ENCODE measurements at regions not wholly inside any gene's neighbourhood (a gene's known extent, or its start where the extent isn't known, plus 50 kb on each side); places are given as distances from the start of the nearest gene placed in this dataset.

DNA sequence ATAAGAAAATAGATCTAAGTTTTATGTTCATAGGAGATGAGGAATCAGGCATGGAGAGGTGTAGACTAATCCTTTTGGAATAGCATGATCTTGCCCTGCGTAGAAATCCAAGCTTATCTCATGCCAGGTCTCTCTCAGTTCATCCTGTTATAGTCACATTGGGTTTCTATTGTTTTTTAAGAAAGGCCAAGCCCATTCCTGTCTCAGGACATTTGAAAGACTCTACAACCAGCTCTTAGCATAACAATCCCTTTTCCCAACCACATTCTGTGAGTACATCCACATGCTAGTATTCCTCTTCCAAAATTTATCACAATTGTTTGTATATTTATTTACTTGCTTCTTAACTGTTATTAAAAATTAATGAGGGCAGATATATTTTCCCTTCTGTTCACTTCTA, 130.3 kb downstream of the MMUT start:
- no peak overlapping the region for H2BK15ac ChIP-seq (ENCODE audit: low read depth, poor library complexity, severe bottlenecking)
- no peak overlapping the region for H3K4ac ChIP-seq (ENCODE audit: low read depth in 1 of 2, low read length in 2 of 2)
- no peak overlapping the region for H3K18ac ChIP-seq (ENCODE audit: low read depth in 1 of 2, low read length in 2 of 2)
- no peak overlapping the region for H2AK5ac ChIP-seq (ENCODE audit: low read length, severe bottlenecking)
- H3K36me3 ChIP-seq (ENCODE audit: control insufficient read depth in 1 of 2, insufficient read depth in 2 of 2, low read depth in 1 of 2, low read length in 2 of 2): no peaks in the 10 kb centered on the region
- no peak overlapping the region for H3K23ac ChIP-seq (ENCODE audit: low read length in 2 of 2)
- H3K79me1 ChIP-seq (replicated peaks; ENCODE audit: low read length, poor library complexity, severe bottlenecking): no peaks in the 10 kb centered on the region
- no peak overlapping the region for H4K8ac ChIP-seq (ENCODE audit: low read length)
- H3K4me3 ChIP-seq (ENCODE audit: insufficient read depth in 1 of 2, low read depth in 1 of 2, low read length in 2 of 2): no peak overlapping the region
- H3K27ac ChIP-seq (ENCODE audit: low read length, poor library complexity, severe bottlenecking): no peak overlapping the region
- no peak overlapping the region for H2BK120ac ChIP-seq (ENCODE audit: low read depth, low read length)
- no peak overlapping the region for H3K14ac ChIP-seq (ENCODE audit: low read length in 2 of 2)
- H3K9me3 ChIP-seq (ENCODE audit: control insufficient read depth, low read length): no peaks in the 10 kb centered on the region
- no peak overlapping the region for H2AFZ ChIP-seq (ENCODE audit: low read depth, low read length)
- no peaks in the 10 kb centered on the region for H3K27me3 ChIP-seq (ENCODE audit: control insufficient read depth in 1 of 2, insufficient read depth in 1 of 2, low read length in 2 of 2)
- DNase-seq: no peak
- no peak overlapping the region for H2BK12ac ChIP-seq (ENCODE audit: low read length in 2 of 2)
- WGBS: 80% methylated on average over 1 of the region's 1 CpG
- no peak overlapping the region for H2BK5ac ChIP-seq (ENCODE audit: low read depth, low read length, poor library complexity, severe bottlenecking)
- H3K4me2 ChIP-seq (ENCODE audit: low read length, poor library complexity, severe bottlenecking): no peak overlapping the region
- no peaks in the 10 kb centered on the region for H3K4me1 ChIP-seq (ENCODE audit: control insufficient read depth, insufficient read depth, low read depth, low read length)
- H4K91ac ChIP-seq (ENCODE audit: low read length): no peak overlapping the region
- H3K9ac ChIP-seq (ENCODE audit: low read length): no peak overlapping the region

DNA sequence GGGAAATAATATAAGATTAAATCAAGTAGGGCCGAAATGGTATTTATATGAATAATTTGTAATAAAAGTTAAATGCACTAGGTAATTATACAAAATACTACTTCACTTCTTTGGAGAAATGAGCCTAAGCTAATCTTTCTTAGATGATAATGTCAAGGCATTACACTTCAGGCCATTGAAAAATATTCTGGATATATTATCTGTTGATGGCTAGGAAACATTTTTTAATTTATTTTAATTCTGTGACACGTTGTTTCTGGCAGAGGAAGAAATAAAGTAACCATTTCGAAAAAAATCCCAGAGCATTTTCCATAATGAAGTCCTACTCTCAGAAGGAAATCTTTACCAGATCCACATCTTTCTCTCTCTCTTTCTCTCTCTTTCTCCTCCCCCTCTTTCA, 133.9 kb downstream of the MMUT start:
- Histone ChIP-seq H3K27me3 (ENCODE audit: control insufficient read depth in 1 of 2, insufficient read depth in 1 of 2, low read length in 2 of 2) (no peaks in the 10 kb centered on the region), H2AFZ (ENCODE audit: low read depth, low read length) (no peak overlapping the region), H3K23ac (ENCODE audit: low read length in 2 of 2) (no peak overlapping the region), H3K4ac (ENCODE audit: low read depth in 1 of 2, low read length in 2 of 2) (no peak overlapping the region), H3K79me1 (replicated peaks; ENCODE audit: low read length, poor library complexity, severe bottlenecking) (no peaks in the 10 kb centered on the region), H3K9me3 (ENCODE audit: control insufficient read depth, low read length) (no peaks in the 10 kb centered on the region), H3K4me3 (ENCODE audit: insufficient read depth in 1 of 2, low read depth in 1 of 2, low read length in 2 of 2) (no peak overlapping the region), H3K27ac (ENCODE audit: low read length, poor library complexity, severe bottlenecking) (no peak overlapping the region), H2BK12ac (ENCODE audit: low read length in 2 of 2) (no peak overlapping the region), H3K18ac (ENCODE audit: low read depth in 1 of 2, low read length in 2 of 2) (no peak overlapping the region), H3K36me3 (ENCODE audit: control insufficient read depth in 1 of 2, insufficient read depth in 2 of 2, low read depth in 1 of 2, low read length in 2 of 2) (no peaks in the 10 kb centered on the region), H2BK15ac (ENCODE audit: low read depth, poor library complexity, severe bottlenecking) (no peak overlapping the region), H3K9ac (ENCODE audit: low read length) (no peak overlapping the region), H3K4me1 (ENCODE audit: control insufficient read depth, insufficient read depth, low read depth, low read length) (no peaks in the 10 kb centered on the region), H2BK120ac (ENCODE audit: low read depth, low read length) (no peak overlapping the region), H4K91ac (ENCODE audit: low read length) (no peak overlapping the region), H3K4me2 (ENCODE audit: low read length, poor library complexity, severe bottlenecking) (no peak overlapping the region), H4K8ac (ENCODE audit: low read length) (no peak overlapping the region), H2BK5ac (ENCODE audit: low read depth, low read length, poor library complexity, severe bottlenecking) (no peak overlapping the region), H2AK5ac (ENCODE audit: low read length, severe bottlenecking) (no peak overlapping the region), H3K14ac (ENCODE audit: low read length in 2 of 2) (no peak overlapping the region)
- WGBS: 94% methylated on average over 2 of the region's 3 CpGs
- DNase-seq: no peak

DNA sequence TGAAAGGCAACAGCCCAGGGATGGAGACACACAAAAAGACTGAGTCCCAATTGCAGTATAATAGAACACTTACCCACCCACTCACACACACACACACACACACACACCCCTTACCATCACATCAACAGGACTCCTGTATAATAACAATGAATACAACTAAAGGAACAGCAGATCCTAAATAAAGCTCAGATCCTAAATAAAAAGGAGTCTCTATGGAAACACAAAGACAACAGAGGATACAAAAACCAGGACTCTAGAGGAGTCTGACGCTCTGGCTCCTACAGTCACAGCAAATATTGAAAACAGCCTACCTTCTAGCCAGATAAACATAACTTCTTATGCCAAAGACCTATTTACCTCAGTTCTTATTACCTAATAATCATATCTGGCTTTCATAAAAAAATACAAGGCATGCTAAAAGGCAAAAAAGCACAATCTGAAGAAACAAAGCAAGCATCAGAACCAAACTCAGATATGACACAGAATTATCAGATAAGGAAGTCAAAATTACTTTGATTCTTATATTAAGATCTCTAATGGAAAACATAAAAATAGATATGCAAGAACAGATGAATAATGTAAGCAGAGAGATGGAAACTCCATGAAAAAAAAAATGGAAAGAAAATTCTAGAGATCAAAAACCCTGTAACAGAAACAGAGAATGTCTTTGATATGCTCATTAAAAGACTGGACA, 134.9 kb downstream of the MMUT start:
- Histone ChIP-seq H3K36me3 (ENCODE audit: control insufficient read depth in 1 of 2, insufficient read depth in 2 of 2, low read depth in 1 of 2, low read length in 2 of 2) (no peaks in the 10 kb centered on the region), H2BK5ac (ENCODE audit: low read depth, low read length, poor library complexity, severe bottlenecking) (no peak overlapping the region), H3K4me1 (ENCODE audit: control insufficient read depth, insufficient read depth, low read depth, low read length) (no peaks in the 10 kb centered on the region), H3K23ac (ENCODE audit: low read length in 2 of 2) (no peak overlapping the region), H4K8ac (ENCODE audit: low read length) (no peak overlapping the region), H3K27me3 (ENCODE audit: control insufficient read depth in 1 of 2, insufficient read depth in 1 of 2, low read length in 2 of 2) (no peaks in the 10 kb centered on the region), H3K9me3 (ENCODE audit: control insufficient read depth, low read length) (no peaks in the 10 kb centered on the region), H2BK120ac (ENCODE audit: low read depth, low read length) (no peak overlapping the region), H2BK15ac (ENCODE audit: low read depth, poor library complexity, severe bottlenecking) (no peak overlapping the region), H3K9ac (ENCODE audit: low read length) (peak overlapping the region; percentile 19), H3K27ac (ENCODE audit: low read length, poor library complexity, severe bottlenecking) (no peak overlapping the region), H3K4ac (ENCODE audit: low read depth in 1 of 2, low read length in 2 of 2) (no peak overlapping the region), H3K14ac (ENCODE audit: low read length in 2 of 2) (no peak overlapping the region), H2AK5ac (ENCODE audit: low read length, severe bottlenecking) (no peak overlapping the region), H4K91ac (ENCODE audit: low read length) (no peak overlapping the region), H2AFZ (ENCODE audit: low read depth, low read length) (no peak overlapping the region), H3K79me1 (replicated peaks; ENCODE audit: low read length, poor library complexity, severe bottlenecking) (no peaks in the 10 kb centered on the region), H3K4me3 (ENCODE audit: insufficient read depth in 1 of 2, low read depth in 1 of 2, low read length in 2 of 2) (no peak overlapping the region), H3K18ac (ENCODE audit: low read depth in 1 of 2, low read length in 2 of 2) (no peak overlapping the region), H2BK12ac (ENCODE audit: low read length in 2 of 2) (no peak overlapping the region), H3K4me2 (ENCODE audit: low read length, poor library complexity, severe bottlenecking) (no peak overlapping the region)
- 63% methylated on average over 1 of the region's 1 CpG for WGBS
- DNase-seq: peak; percentile 34

DNA sequence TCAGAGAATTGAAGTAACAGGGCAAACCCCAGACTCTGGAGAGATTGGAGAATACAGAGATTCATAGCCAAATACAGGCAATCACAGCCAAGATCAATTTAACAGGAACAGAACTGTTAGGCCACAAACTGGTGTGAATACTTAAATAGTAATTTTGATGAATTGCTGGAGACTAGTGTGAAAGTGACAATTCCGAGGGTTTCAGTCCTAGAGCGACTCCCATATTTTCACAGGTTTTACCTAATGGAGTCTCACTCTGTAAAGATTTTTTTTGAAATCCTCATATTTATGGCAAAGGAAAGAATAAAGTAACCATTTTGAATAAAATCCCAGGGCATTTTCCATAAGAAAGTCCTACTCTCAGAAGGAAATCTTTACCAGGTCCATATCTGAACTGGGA, 135.5 kb downstream of the MMUT start:
- 100% methylated on average over 1 of the region's 2 CpGs for WGBS
- no peaks in the 10 kb centered on the region for H3K9me3 ChIP-seq (ENCODE audit: control insufficient read depth, low read length)
- no peak overlapping the region for H3K18ac ChIP-seq (ENCODE audit: low read depth in 1 of 2, low read length in 2 of 2)

More for the DNA sequence above, 135.5 kb downstream of the MMUT start:
- Histone ChIP-seq H2BK12ac (ENCODE audit: low read length in 2 of 2) (no peak overlapping the region), H2AK5ac (ENCODE audit: low read length, severe bottlenecking) (no peak overlapping the region), H2AFZ (ENCODE audit: low read depth, low read length) (no peak overlapping the region), H3K4me3 (ENCODE audit: insufficient read depth in 1 of 2, low read depth in 1 of 2, low read length in 2 of 2) (peak overlapping the region in 1 of 2 experiments; percentile 32), H3K23ac (ENCODE audit: low read length in 2 of 2) (no peak overlapping the region), H2BK5ac (ENCODE audit: low read depth, low read length, poor library complexity, severe bottlenecking) (no peak overlapping the region), H3K4me2 (ENCODE audit: low read length, poor library complexity, severe bottlenecking) (no peak overlapping the region), H4K8ac (ENCODE audit: low read length) (no peak overlapping the region), H2BK120ac (ENCODE audit: low read depth, low read length) (no peak overlapping the region), H3K9ac (ENCODE audit: low read length) (peak overlapping the region; percentile 19), H3K27me3 (ENCODE audit: control insufficient read depth in 1 of 2, insufficient read depth in 1 of 2, low read length in 2 of 2) (no peaks in the 10 kb centered on the region), H4K91ac (ENCODE audit: low read length) (no peak overlapping the region), H3K4ac (ENCODE audit: low read depth in 1 of 2, low read length in 2 of 2) (no peak overlapping the region), H3K14ac (ENCODE audit: low read length in 2 of 2) (no peak overlapping the region), H3K4me1 (ENCODE audit: control insufficient read depth, insufficient read depth, low read depth, low read length) (no peaks in the 10 kb centered on the region), H2BK15ac (ENCODE audit: low read depth, poor library complexity, severe bottlenecking) (no peak overlapping the region), H3K79me1 (replicated peaks; ENCODE audit: low read length, poor library complexity, severe bottlenecking) (no peaks in the 10 kb centered on the region), H3K27ac (ENCODE audit: low read length, poor library complexity, severe bottlenecking) (no peak overlapping the region), H3K36me3 (ENCODE audit: control insufficient read depth in 1 of 2, insufficient read depth in 2 of 2, low read depth in 1 of 2, low read length in 2 of 2) (no peaks in the 10 kb centered on the region)
- DNase-seq: no peak
